HG02759 (cell line): ENCODE measurements at regions not wholly inside any gene's neighbourhood (a gene's known extent, or its start where the extent isn't known, plus 50 kb on each side); places are given as distances from the start of the nearest gene placed in this dataset.

Source experiments
- ATAC-seq: cut with Tn5 transposase; IDR thresholded peaks from one replicate; pipeline ENCODE4 v1.9.1; 2021; ENCODE audit warnings: mild to moderate bottlenecking, moderate library complexity; ENCODE audit not compliant: unreplicated experiment

- no peak for ATAC-seq
Measured at GRCh38 chr12:20967756-20968155, 157.3 kb downstream of the SLCO1B3 start.

- ATAC-seq = no peak
Measured at GRCh38 chr12:20969766-20970165, 159.3 kb downstream of the SLCO1B3 start.

- ATAC-seq = peak; percentile 59
Measured at GRCh38 chr12:20985399-20985798, 145.6 kb upstream of the SLCO1B1 start.

- no peak for ATAC-seq
Measured at GRCh38 chr12:21001778-21002177, 129.2 kb upstream of the SLCO1B1 start.

- no peak for ATAC-seq
Measured at GRCh38 chr12:21025656-21026055, 105.3 kb upstream of the SLCO1B1 start.

- ATAC-seq = no peak
Measured at GRCh38 chr12:21026302-21026701, 104.7 kb upstream of the SLCO1B1 start.

- ATAC-seq = no peak
Measured at GRCh38 chr12:21054334-21054733, 76.7 kb upstream of the SLCO1B1 start.

GRCh38 chr12:21065845-21066244, 65.1 kb upstream of the SLCO1B1 start:
- no peak for ATAC-seq

GRCh38 chr12:21073129-21073528, 57.9 kb upstream of the SLCO1B1 start:
- no peak for ATAC-seq

GRCh38 chr12:21073822-21074460, 57.1 kb upstream of the SLCO1B1 start:
- no peak for ATAC-seq
